Tibial nerve (tissue), 4 donors: ENCODE measurements at regions not wholly inside any gene's neighbourhood (a gene's known extent, or its start where the extent isn't known, plus 50 kb on each side); places are given as distances from the start of the nearest gene placed in this dataset.

Experiments used
- EP300 ChIP-seq, 2 donors: sonication (generic); formaldehyde crosslinking; IDR thresholded peaks; one replicate each; pipeline ENCODE4 v1.6.1; 2017; ENCODE audit warnings: antibody characterized with exemption in 2 of 2, mild to moderate bottlenecking in 1 of 2
- POLR2A ChIP-seq, 2 donors: fragments of 450-650 bp; IDR thresholded peaks; one replicate each; pipeline ENCODE4 v1.6.1; 2017; ENCODE audit warnings: antibody characterized with exemption in 2 of 2, mild to moderate bottlenecking in 2 of 2, moderate library complexity in 2 of 2
- TF ChIP-seq, protein P1 (sequence below), 5 experiments: fragments of 200-600 bp in 3 of 5; fragments of 450-650 bp in 2 of 5; sonication (generic) in 3 of 5; IDR thresholded peaks; one replicate each; pipeline ENCODE4 v1.5.1; 2016 to 2019; ENCODE audit warnings: antibody characterized with exemption in 5 of 5, mild to moderate bottlenecking in 3 of 5, moderate library complexity in 2 of 5

DNA sequence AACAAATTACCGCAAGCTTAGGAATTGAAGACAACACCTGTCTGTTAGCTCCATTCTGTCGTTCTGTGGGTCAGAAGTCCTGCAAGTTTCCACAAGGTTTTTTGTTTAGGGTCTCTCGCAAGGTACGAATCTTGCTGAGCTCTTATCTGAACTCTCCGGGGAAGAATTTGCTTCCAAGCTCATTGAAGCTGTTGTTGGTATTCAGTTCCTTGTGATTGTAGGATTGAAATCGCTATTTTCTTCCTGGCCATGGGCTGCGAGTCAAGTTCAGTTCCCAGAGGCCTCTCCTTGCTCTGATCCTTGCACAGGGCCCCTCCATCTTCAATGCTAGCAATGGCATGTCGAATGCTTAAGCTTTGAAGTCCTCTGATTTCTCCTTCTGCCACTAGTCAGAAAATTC, 53.5 kb upstream of the CNTLN start:
- TF ChIP-seq, protein P1, sequence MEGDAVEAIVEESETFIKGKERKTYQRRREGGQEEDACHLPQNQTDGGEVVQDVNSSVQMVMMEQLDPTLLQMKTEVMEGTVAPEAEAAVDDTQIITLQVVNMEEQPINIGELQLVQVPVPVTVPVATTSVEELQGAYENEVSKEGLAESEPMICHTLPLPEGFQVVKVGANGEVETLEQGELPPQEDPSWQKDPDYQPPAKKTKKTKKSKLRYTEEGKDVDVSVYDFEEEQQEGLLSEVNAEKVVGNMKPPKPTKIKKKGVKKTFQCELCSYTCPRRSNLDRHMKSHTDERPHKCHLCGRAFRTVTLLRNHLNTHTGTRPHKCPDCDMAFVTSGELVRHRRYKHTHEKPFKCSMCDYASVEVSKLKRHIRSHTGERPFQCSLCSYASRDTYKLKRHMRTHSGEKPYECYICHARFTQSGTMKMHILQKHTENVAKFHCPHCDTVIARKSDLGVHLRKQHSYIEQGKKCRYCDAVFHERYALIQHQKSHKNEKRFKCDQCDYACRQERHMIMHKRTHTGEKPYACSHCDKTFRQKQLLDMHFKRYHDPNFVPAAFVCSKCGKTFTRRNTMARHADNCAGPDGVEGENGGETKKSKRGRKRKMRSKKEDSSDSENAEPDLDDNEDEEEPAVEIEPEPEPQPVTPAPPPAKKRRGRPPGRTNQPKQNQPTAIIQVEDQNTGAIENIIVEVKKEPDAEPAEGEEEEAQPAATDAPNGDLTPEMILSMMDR (IDR thresholded peaks at IDR 0.05): no peak
- TF ChIP-seq EP300 (IDR thresholded peaks at IDR 0.05): no peak
- TF ChIP-seq POLR2A (IDR thresholded peaks at IDR 0.05): no peak
